ENCODE measurements at regions not wholly inside any gene's neighbourhood (a gene's known extent, or its start where the extent isn't known, plus 50 kb on each side); places are given as distances from the start of the nearest gene placed in this dataset.

- DNase-seq: no peak
Observed at GRCh38 chr11:37533830-37534229, 935.8 kb upstream of the RAG2 start.

GRCh38 chr11:37533087-37533486 lies 935.1 kb upstream of the RAG2 start:
- no peak for DNase-seq

- DNase-seq: no peak
Observed at GRCh38 chr11:37532271-37532670, 934.2 kb upstream of the RAG2 start.

DNA sequence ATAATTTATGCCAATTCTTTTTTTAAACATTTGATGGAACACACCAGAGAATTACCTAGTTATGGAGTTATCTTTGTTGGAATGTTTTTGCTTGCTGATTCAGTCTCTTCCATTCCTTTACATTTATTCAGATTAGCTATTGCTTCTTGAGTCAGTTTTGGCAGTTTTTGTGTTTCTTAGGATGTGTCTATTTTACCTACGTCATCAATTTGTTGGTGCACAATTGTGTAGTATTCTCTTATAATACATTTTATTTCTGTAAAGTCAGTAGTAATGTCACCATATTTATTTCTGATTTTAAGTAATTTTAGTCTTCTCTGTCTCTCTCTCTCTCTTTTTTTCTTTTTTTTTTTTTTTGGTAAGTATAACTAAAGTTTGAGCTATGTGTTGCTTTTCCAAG lies 929.5 kb upstream of the RAG2 start:
- no peak for DNase-seq

DNA sequence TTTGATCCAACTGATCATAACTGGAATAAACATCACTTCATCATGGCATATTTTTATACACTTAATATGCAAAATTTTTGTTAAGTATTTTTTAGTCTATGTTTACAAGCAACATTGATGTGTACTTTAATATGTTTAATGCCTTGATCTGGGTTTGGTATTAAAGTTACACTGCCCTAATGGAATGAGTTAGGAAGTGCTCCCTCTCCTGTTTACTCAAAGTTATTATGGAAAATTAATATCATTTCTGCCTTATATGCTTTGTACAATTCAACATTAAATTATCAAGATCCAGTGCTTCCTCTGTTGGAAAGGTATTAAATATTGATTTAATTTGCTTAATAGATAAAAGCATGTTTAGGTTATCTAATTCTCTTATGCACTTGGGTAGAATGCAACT lies 927.3 kb upstream of the RAG2 start:
- no peak for DNase-seq

GRCh38 chr11:37519781-37520180 lies 921.7 kb upstream of the RAG2 start:
- DNase-seq: no peak

- DNase-seq: no peak
Observed at GRCh38 chr11:37512156-37512780, 914.2 kb upstream of the RAG2 start.

DNA sequence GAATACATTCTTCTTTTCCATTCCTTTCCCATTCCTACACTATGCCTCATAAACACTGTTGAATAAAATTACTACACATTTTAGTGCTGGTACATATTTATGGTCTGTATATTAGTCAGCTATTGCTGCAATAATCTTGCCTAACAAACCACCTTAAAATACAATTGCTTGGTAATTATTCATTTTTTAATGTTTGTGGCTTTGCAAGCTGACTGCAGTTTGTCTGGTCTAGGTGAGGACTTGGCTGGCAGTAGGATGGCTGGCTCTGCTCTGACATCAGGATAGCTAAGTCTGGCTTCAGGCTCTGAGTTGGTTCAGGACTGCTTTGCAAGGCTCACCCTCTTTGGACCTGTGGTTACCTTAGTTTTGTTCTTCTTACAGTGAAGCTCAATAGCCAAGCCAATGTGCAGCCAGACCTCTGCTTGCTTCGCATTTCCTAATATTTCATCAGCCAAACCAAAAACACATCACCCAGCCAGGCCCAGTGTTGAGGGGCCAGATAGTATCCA lies 913.4 kb upstream of the RAG2 start:
- DNase-seq: no peak

DNA sequence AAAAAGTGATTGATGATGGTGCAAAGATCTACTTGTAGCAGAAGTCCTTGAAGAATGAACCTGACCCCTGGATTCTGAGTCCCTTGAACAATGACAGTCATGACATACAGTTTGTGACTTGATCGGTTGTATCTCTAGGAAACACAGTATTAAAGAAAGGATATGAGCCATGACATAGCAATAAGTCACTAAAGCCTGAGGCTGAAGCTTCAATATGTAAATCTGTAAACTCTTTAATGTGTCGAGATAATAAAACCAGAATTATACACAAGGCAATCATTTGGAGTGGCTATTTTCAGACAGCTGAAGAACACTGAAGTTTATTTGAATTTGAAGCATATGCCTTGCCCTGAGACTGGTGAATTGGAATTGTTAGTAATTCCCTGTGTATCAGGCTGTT lies 911.5 kb upstream of the RAG2 start:
- DNase-seq: no peak

GRCh38 chr11:37506531-37506930 lies 908.5 kb upstream of the RAG2 start:
- DNase-seq: no peak

DNA sequence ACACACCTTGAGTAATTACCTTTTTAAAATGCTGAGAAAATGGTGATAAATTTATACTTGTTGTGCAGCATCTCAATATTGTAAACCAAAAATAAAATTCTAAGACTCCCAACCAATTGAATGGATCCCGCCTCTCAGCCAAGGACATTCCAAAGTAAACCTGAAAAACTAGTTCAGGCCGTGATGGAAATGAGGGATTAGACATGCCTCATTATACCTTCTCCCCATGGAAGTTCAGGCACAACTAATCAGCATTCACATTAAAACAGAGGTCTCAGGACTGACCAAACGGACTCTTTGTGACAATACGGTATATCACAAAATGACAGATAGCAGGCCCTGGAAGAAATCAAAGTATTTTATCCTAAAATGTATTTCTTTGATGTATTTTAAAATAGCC lies 907.4 kb upstream of the RAG2 start:
- no peak for DNase-seq

- DNase-seq: no peak
Observed at GRCh38 chr11:37504921-37505320, 906.9 kb upstream of the RAG2 start.

DNA sequence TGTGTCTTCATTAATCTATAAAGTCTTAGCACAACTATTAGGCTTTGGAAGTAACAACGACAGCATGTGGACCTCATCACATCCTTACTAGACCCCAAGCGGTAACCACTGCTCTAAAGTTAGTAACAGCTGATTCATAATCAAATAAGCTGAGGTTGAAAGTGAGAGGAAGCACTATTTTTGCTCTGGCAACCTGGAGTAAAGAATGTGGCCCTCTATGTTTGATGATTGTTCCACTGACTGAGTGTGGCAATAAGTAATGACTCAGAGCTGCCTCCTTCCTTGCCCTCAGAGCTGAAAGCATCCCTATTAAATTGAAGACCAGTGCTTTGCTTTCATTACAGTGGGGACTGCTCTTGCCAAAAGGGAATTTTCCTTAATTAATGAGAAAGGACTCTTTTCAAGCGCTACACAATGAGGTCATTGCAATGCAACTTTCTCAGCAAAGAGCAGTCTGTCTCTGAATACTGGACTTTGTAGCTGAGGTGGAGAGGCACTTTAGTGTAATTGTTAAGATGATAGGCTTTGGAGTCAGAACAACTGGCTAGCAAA lies 906.1 kb upstream of the RAG2 start:
- no peak for DNase-seq

DNA sequence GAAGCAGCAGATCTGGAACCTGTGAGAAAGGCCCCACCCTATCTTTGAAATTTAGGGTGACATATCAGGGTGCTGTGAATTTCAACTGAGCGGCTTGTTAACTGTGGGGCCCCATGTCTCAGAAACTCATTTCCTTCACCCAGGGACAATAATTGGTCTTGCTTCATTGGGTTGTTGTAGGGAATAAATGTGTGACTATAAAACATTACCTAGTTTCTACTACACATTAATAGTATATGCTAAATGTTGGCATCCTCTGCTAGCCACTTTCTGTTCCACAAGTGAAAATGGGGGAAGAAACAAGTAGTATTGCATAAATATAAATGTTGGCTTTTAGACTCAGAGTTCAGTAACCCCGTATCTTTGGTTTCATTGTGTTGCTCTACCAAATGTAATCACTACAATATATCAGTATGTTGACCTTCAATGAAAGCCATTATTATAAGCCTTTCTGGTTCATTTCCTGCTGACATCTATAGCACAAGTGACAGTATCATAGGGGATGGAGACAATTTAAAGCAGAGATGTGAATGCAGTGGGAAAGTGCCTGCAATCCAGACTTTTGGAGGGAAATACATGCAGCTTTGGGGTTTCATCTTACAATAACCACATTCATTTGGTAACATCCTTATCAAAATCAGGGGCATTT lies 905.5 kb upstream of the RAG2 start:
- DNase-seq: no peak

GRCh38 chr11:37502202-37502601 lies 904.2 kb upstream of the RAG2 start:
- no peak for DNase-seq

- DNase-seq: no peak
Observed at GRCh38 chr11:37500425-37500824, 902.4 kb upstream of the RAG2 start.

DNA sequence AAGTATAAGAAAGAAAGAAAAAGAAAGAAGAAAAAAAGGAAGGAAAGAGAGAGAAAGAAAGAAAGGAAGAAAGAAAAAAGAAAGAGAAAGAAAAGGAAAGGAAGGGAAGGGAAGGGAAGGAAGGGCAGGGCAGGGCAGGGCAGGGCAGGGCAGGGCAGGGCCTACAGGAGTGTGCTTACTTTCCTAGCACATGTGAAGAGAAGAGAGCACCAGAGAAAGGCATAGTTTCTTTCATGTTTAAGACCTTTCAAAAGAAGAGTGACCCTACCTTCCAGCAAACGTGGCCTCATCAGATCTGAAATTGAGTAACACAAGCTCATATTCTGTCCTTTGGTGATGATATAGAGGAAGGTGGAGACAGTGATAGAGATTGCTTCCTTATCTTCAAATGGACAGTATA lies 899.3 kb upstream of the RAG2 start:
- DNase-seq: no peak

DNA sequence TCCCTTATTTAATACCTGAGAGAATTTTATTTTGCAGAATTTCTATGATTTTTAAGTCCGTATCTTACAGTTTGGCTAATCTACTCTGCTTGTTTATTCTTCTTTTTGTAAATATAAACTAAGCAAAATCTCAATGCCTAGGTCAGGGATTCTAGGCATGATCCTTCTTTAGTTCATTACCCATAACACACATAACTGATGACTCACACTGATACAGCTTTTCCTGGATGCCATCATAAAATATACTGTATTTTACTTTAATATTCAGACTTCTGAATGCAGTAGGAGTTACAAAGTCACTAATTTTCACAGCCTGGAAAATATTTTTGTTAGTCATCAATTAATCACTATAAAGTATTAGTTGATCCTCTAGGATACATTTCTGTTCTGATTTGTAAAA lies 898.2 kb upstream of the RAG2 start:
- DNase-seq: no peak

DNA sequence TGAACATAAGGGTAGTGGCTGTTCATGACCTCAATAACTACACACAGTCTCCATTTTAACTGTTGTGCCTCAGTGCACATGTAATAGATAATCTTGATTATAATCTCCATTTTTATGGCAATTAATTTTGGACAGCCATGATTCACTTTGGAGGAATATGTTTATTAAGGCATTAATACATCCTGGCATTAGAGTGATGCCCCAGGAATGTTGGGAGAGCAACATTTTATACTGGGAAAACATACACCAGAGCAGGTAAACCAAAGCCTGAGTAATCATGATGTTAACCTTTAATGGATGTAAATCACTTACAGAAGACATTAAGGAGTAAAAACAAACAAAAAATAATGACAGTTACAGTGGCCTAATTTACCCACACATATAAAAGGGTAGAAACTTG lies 886.3 kb upstream of the RAG2 start:
- no peak for DNase-seq

DNA sequence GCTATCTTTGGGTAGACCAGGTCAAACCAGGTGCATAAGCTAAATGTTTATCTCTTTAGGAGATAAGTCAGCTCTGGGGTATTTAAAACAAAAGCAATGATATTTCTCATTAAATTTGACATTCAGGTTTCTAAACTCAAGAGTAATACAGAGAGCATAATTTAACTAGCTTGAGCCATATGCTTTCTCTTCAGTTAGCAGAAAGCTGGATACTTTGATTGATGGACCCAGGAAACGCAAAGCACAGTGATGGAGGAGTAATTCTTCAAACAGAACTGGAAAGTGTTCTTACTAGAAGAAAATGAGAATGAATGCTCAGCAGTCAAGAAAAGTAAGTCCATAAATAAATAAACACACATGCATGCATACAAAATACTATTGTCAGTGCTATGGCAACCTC lies 885.7 kb upstream of the RAG2 start:
- no peak for DNase-seq

DNA sequence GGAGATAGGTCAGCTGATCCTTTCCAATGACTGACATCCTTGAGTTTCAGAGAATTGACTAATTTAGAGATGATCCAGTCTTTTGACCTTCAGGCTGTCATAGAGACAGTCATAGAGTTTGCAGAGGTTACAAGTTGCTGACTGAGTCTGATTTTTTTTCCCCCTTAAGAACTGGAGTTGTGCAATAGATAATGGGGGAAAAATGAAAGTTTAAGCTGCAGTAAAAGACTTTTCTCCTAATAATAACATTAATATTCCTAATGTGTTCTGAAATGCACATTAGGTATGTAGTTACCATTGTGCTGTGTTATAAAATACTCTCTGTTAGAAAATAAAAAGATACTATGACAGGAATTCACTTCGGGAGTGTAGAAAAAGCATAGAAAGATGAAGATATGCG lies 876.9 kb upstream of the RAG2 start:
- DNase-seq: no peak

DNA sequence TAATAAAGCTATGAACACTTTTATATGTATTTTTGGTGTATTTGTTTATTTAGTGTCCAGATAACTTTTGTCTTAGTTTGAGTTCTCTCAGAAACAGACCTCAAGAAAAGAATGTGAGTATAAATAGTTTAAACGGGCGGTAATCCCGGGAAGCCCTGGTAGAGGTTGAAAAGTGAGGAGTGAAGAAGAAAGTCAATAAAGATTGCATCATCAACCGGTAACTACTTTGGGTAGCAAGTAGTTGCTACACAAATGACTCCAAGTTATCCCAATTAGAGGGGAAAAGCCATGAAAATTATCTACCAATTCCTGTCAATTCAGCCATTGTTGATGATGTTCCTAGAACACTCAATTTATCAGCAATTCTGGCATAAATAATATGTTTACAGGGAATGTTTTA lies 870.3 kb upstream of the RAG2 start:
- DNase-seq: no peak

DNA sequence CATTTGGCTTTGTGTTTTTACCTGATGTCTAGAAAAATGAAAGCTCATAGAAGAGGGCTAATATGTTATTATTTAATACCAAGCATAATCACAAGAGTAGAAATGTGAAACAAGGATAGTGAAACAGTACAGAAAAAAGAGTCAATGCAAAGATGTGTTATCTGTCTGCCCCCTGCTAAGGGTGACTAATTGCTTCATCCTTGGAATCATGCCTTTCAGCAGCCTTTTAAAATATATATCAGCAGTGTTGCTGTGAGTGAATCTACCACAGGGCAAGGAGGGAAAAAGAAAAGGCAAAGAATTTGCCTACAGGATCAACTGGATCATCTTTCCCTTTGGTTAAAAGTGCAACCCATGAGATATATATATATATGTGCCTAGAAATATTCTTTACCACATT lies 867.2 kb upstream of the RAG2 start:
- DNase-seq: no peak
